ENCODE measurements at regions not wholly inside any gene's neighbourhood (a gene's known extent, or its start where the extent isn't known, plus 50 kb on each side); places are given as distances from the start of the nearest gene placed in this dataset.

DNA sequence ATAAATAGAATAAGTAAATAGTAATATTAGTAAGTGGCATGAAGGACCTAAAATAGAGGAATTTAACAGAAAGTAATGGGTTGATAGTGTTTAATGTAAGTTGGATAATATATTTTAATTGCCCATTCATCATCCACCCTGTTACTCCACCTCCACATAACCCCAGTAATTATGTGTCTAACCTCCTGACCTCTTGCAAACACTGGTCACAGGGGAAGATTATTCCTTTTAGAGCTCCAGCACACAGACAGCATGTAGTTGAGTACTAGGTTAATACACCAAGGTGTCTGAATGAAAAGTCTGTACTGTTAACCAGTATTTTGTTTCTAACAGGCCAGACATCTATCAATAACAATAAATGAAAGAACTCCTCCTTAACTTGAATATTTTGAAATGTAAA lies 92.4 kb upstream of the EYS start:
- H3K23me2 ChIP-seq (ENCODE audit: low read depth, low read length), result no peaks in the 10 kb centered on the region
- H2BK120ac ChIP-seq (replicated peaks; ENCODE audit: low read depth, low read length), result no peak overlapping the region
- no peak overlapping the region for H3K56ac ChIP-seq (replicated peaks; ENCODE audit: insufficient read length, low read depth, low read length)
- no peaks in the 10 kb centered on the region for H4K20me1 ChIP-seq (replicated peaks in 1 of 2; ENCODE audit: control insufficient read depth in 1 of 2, insufficient read depth in 2 of 2, low read length in 2 of 2)
- H2AFZ ChIP-seq (ENCODE audit: low read length), result no peak overlapping the region
- no peaks in the 10 kb centered on the region for H3K79me2 ChIP-seq (ENCODE audit: control insufficient read depth in 1 of 2, insufficient read depth in 2 of 2, low read length in 2 of 2)
- no peak overlapping the region for H4K5ac ChIP-seq (ENCODE audit: insufficient read length, low read depth, low read length)
- H3K9me3 ChIP-seq (ENCODE audit: insufficient read depth in 2 of 2, low read depth in 1 of 2, low read length in 1 of 2), result no peaks in the 10 kb centered on the region
- no peak overlapping the region for H4K91ac ChIP-seq (replicated peaks; ENCODE audit: insufficient read length, low read length)
- DNase-seq (ENCODE audit: low read depth in 1 of 2, low spot score in 2 of 2), result no peak
- no peak overlapping the region for H2BK15ac ChIP-seq (ENCODE audit: low read length)
- H3K18ac ChIP-seq (ENCODE audit: extremely low read depth, low read length), result no peak overlapping the region
- H2BK5ac ChIP-seq (ENCODE audit: low read depth, low read length), result no peak overlapping the region
- H4K8ac ChIP-seq (ENCODE audit: extremely low read depth, insufficient read depth, low read length), result no peak overlapping the region
- ChIA-PET CTCF (ENCODE audit: partially characterized antibody) (no interaction called here), POLR2A (ENCODE audit: partially characterized antibody) (no interaction called here)
- no peak for FAIRE-seq
- no peaks in the 10 kb centered on the region for H3K27me3 ChIP-seq (replicated peaks in 1 of 4; ENCODE audit: control insufficient read depth in 3 of 4, extremely low read depth in 1 of 4, insufficient read depth in 3 of 4, low read length in 3 of 4)
- H3K4ac ChIP-seq (replicated peaks; ENCODE audit: insufficient read length, low read depth, low read length), result no peak overlapping the region
- no peaks in the 10 kb centered on the region; a peak in 1 of 8 replicates for H3K36me3 ChIP-seq (ENCODE audit: control insufficient read depth in 2 of 4, insufficient read depth in 4 of 4, low read length in 3 of 4)
- H3K14ac ChIP-seq (ENCODE audit: insufficient read length), result no peak overlapping the region
- H3K4me3 ChIP-seq (ENCODE audit: extremely low read depth in 1 of 4, insufficient read depth in 2 of 4, low read depth in 3 of 4, low read length in 4 of 4), result no peak overlapping the region
- H3K9ac ChIP-seq (replicated peaks in 1 of 4; ENCODE audit: extremely low read depth in 1 of 4, low read depth in 3 of 4, low read length in 3 of 4), result no peak overlapping the region
- no peaks in the 10 kb centered on the region for H3K4me1 ChIP-seq (replicated peaks in 1 of 4; ENCODE audit: control insufficient read depth in 3 of 4, insufficient read depth in 4 of 4, low read length in 3 of 4)
- no peak overlapping the region for H2BK20ac ChIP-seq (ENCODE audit: low read length)
- H2AK5ac ChIP-seq (ENCODE audit: low read depth, low read length), result no peak overlapping the region
- no peak overlapping the region for H3K4me2 ChIP-seq (ENCODE audit: insufficient read depth in 1 of 2, low read depth in 2 of 2, low read length in 2 of 2)
- H3K27ac ChIP-seq (ENCODE audit: low read depth, low read length), result no peak overlapping the region
- H3K79me1 ChIP-seq (ENCODE audit: low read depth, low read length), result no peaks in the 10 kb centered on the region
- H2BK12ac ChIP-seq (ENCODE audit: low read depth, low read length), result no peak overlapping the region
- H3K23ac ChIP-seq (ENCODE audit: insufficient read length), result no peak overlapping the region
- TF ChIP-seq EGR1 (IDR thresholded peaks at IDR 0.05; ENCODE audit: borderline replicate concordance, low read depth, low read length), result no peak
- TF ChIP-seq CHD1 (IDR thresholded peaks at IDR 0.05; ENCODE audit: low read depth, low read length), result no peak
- TF ChIP-seq CEBPB (IDR thresholded peaks at IDR 0.05; ENCODE audit: low read depth, low read length), result no peak
- TF ChIP-seq YY1 (IDR thresholded peaks at IDR 0.05; ENCODE audit: low read depth, low read length), result no peak
- no peak for TF ChIP-seq GTF2F1 (IDR thresholded peaks at IDR 0.05; ENCODE audit: borderline replicate concordance, low read depth, low read length)
- no peak for TF ChIP-seq CTBP2 (IDR thresholded peaks at IDR 0.05; ENCODE audit: borderline replicate concordance, insufficient read depth, insufficient read length, low read length)
- TF ChIP-seq POU5F1 (IDR thresholded peaks at IDR 0.05; ENCODE audit: low read depth, low read length), result no peak
- no peak for TF ChIP-seq RNF2 (IDR thresholded peaks at IDR 0.05; ENCODE audit: borderline replicate concordance, low read depth, low read length, missing control alignments, poor library complexity, severe bottlenecking)
- no peak for TF ChIP-seq JUND (IDR thresholded peaks at IDR 0.05; ENCODE audit: low read length)
- TF ChIP-seq, protein P1, sequence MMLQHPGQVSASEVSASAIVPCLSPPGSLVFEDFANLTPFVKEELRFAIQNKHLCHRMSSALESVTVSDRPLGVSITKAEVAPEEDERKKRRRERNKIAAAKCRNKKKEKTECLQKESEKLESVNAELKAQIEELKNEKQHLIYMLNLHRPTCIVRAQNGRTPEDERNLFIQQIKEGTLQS (IDR thresholded peaks at IDR 0.05; ENCODE audit: insufficient read depth, low read depth, low read length), result no peak
- TF ChIP-seq HDAC6 (IDR thresholded peaks at IDR 0.05; ENCODE audit: low read depth, low read length), result no peak
- TF ChIP-seq RBBP5 (IDR thresholded peaks at IDR 0.05; ENCODE audit: borderline replicate concordance, low read depth, low read length), result no peak
- TF ChIP-seq TCF12 (IDR thresholded peaks at IDR 0.05; ENCODE audit: low read depth, low read length), result no peak
- no peak for TF ChIP-seq SP2 (IDR thresholded peaks at IDR 0.05; ENCODE audit: low read length)
- no peak for TF ChIP-seq TAF1 (IDR thresholded peaks at IDR 0.05; ENCODE audit: low read depth, low read length)
- TF ChIP-seq EZH2 (IDR thresholded peaks at IDR 0.05; ENCODE audit: low read depth, low read length, severe bottlenecking), result no peak

All from H1 (cell line).